GM21447 (cell line): ENCODE measurements at regions not wholly inside any gene's neighbourhood (a gene's known extent, or its start where the extent isn't known, plus 50 kb on each side); places are given as distances from the start of the nearest gene placed in this dataset.
"Not testable (repeated sequence)": the region's sequence is repeated elsewhere in the genome, so short reads cannot be mapped to it uniquely, and the experiment has no call there.

ENCODE experiments used
- ATAC-seq: cut with Tn5 transposase; IDR thresholded peaks from one replicate; pipeline ENCODE4 v1.9.1; 2021; ENCODE audit not compliant: unreplicated experiment

DNA sequence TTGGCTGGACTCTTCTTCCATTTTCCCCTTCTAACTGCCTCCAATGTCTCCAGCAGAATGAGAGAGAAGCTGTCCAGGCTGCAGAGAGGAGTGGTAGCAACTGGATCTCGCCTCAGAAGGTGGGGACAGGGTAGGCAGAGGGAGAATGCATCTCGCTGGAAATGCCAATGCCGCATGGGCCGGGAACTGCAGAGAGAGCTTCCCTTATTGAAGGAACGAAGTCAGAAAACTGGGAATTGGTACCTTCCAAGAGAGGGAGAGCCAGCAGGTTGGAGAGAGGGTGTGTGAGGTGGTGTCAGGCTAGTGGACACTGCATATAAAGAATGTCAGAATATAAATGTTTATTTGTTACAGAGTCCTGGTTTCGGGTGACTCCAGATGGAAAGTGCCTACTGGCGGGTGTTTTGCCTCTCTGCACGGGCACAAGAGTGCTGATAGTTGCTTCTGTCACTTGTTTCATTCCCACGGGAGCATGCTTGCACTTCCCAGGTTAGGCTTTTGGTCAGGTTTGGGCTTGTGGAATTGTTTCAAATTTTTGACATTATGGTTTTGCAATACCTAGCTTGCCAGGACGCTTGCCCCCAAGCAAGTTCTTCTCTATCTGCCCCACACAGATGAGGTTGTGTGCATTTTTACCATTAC, 156.8 kb upstream of the STS start:
- ATAC-seq, result no peak

GRCh38 chrX:6989858-6990257, 157.7 kb upstream of the STS start:
- ATAC-seq, result no peak

DNA sequence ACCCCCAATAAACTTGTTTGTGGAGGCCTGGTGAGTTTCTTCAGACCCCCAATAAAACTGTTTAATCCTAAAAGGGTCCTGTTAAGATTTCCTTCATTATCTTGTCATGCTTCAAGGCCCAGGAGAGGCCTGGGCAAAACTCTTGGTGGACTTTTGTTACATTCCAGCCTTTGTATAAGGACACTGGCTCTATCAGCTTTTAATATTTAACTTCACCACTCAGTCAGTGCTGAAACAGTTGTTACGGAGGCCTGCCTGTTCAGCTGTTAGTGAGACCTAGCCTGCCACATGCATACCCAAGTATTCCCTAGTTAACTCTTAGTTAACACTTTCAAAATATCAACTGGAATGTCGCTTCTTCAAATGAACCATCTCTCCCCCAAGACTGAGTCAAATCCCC, 158.8 kb upstream of the STS start:
- ATAC-seq, result not testable (repeated sequence)

DNA sequence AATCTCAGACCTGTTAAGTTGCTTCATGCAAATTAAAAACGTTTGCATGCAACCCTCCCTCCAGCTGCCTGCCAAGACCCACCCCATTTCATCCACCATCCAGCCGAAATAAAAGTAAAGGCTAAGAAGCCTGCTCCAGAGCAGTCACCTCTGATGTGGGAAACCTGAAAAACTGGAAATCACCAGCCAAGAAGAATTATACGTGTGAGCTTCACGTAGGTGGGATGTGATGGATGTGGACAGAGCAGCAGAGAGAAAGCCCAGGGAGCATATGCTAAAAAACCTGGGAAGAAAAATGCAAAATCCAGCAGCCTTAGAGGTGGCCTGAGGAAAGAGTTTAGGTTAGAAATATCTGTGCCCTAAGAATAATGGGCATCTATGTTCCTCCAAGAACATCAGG, 160.6 kb upstream of the STS start:
- ATAC-seq, result no peak

- ATAC-seq, result no peak
These were observed 162.0 kb upstream of the STS start for GRCh38 chrX:6985537-6985936.

- no peak for ATAC-seq
These were observed 164.1 kb upstream of the STS start for GRCh38 chrX:6983207-6983955.

DNA sequence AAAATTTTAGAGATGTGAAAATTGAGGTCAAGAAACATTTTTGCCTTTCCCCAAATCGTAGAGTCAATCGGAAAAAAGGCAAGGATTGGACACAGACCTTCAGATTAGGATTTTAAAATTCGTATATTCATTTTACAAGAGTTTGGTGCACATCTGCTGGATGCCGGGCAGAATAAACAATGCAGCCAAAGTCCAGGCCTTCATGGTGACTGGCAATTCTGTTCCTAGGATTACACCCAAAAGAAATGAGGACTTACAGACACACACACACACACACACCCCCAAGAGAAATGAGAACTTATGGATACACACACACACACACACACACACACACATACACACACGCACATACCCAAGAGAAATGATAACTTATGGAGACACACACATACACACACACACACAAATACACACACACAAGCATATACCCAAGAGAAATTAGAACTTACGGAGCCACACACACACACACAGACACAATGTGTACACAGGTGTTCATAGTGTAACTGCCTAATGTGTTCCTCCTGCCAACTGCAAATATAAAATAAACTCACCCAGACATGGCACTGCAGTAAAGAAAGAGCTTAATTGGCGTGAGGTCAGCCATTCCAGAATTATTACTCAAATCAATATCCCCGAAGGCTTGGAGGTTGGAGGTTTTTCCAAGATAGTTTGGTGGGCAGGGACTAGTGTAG, 165.7 kb upstream of the STS start:
- ATAC-seq, result no peak

DNA sequence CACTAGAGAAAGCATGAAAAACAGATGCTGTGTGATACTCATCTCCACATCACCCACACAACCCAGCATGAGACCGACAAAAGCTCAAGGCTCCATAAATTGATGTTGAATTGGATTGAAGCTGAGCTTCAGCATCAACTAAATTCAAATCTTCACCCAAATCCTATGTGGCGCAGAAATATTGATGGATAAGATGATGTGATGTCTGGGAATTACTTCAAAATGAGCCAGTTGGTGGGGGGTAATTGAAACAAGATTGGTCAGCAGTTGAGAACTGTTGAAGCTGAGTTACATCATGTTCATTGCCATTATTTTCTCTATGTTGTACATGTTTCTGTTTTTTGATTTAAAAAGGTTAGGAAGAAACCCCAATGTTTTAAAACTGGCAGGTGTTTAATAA, 166.5 kb upstream of the STS start:
- ATAC-seq, result no peak

DNA sequence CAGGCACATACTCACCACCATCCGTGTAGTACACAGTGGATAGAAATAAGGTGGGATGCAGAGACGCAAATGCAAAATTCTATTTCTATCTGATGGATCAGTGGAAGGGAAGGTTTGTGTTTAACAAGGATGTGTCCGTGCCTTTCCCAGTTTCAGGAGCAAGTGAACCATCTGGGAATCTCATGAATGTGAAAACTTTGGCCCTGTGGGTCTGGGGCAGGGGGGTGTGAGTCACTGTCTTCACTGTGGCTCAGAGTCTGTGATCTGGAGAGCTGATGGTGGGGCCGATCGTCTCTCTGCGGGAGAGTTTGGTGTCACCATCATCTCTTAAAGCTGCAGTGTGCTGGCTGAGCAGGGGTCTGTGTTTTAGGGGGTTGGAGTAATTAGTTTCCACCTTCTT, 179.3 kb upstream of the STS start:
- ATAC-seq, result no peak

DNA sequence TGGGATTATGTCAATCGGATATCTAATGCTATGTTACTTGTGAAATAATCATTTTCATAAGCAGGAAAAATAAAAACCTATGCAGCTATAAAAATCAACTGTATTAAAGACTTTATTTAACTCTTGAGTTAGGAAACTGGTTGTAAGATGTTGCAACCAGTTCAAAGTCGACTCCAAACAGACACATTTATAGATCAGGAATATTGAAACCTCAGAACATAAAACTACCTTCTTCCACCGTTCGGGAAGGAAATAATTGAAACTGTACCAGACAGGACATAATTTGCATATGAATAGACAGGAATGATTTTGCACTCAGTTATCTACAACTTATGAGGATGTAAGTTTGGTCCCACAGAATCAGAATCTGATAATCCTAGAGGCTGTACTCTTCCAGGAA, 181.8 kb upstream of the STS start:
- ATAC-seq, result no peak

- no peak for ATAC-seq
These were observed 185.5 kb upstream of the STS start for GRCh38 chrX:6962006-6962355.

DNA sequence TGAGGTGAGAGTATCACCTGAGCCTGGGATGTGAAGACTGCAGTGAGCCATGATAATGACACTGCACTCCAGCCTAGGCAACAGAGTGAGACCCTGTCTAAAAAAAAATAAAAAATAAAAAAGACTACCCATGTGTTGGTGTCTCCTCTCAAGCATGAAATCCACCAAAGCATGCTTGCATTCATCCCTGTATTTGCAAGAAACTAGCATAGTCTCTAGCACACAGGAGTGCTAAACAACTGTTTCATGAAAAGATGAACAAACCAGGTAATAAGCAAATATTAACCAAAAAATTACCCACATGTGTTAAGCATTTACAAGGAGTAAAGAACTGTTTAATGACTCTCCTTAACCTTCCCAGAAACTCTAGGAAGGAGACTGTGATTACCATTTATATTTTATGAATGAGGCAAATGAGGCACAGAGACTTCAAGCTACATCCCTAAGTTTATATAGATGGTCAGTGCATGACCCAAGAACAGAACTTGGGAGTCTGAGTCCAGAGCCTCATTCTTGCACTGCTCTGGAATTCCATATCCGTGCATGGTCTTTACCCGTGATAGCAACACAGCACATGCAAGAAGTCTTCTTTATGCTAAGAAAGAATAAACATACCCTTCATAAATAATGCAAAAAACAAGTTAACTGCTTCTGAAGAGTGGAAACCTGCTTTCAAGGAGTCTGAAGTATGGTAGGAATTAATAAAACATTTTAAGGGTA, 186.1 kb upstream of the STS start:
- ATAC-seq, result no peak

GRCh38 chrX:6959006-6959405, 188.5 kb upstream of the STS start:
- ATAC-seq, result no peak

GRCh38 chrX:6954836-6955235, 192.7 kb upstream of the STS start:
- no peak for ATAC-seq

GRCh38 chrX:6946168-6946567, 201.3 kb upstream of the STS start:
- no peak for ATAC-seq

- no peak for ATAC-seq
These were observed 206.5 kb upstream of the STS start for GRCh38 chrX:6941041-6941440.

DNA sequence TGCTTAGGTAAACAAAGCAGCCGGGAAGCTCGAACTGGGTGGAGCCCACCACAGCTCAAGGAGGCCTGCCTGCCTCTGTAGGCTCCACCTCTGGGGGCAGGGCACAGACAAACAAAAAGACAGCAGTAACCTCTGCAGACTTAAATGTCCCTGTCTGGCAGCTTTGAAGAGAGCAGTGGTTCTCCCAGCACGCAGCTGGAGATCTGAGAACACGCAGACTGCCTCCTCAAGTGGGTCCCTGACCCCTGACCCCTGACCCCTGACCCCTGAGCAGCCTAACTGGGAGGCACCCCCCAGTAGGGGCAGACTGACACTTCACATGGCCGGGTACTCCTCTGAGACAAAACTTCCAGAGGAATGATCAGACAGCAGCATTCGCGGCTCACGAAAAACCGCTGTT, 214.6 kb upstream of the STS start:
- not testable (repeated sequence) for ATAC-seq

GRCh38 chrX:6930307-6930849, 217.1 kb upstream of the STS start:
- ATAC-seq, result no peak

GRCh38 chrX:6924443-6925077, 223.0 kb upstream of the STS start:
- ATAC-seq, result no peak

DNA sequence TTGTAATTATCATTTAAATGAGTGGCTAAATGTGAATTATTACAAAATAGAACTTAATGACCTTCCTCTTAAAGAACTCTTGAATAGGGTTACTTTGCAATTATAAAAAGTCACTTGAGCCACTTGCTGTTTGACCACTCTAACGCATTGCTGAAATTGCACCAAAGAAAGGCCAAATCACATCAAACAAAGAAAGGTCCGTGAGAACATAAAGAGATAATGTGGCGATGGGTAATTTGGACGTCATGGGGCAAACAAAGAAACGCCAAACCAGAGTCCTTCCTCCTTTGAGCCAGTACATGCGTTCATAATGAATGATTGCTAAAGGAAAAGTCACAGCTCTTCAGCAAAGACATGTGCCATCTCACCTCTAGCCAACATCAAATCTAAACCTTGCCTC, 229.8 kb upstream of the STS start:
- no peak for ATAC-seq

DNA sequence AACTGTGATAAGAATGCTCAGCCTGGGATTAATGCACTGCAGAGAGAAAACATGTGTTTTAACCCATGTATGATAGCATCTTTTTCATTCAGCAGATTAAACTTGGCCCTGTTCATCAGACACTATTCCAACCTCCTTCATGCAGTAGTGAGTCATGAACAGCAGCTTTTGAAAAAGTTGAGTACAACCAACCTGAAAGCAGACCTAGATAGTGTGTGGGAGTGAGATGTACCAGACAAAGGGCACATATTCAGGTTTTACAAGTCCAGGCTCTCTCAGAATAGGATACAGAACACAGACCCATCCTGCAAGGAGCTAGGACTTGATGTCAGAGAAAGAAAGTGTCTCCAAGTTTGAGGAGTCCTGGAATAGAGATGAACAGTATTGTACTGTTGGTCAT, 237.3 kb upstream of the STS start:
- ATAC-seq, result no peak
